SK-N-SH (cell line): ENCODE measurements at regions not wholly inside any gene's neighbourhood (a gene's known extent, or its start where the extent isn't known, plus 50 kb on each side); places are given as distances from the start of the nearest gene placed in this dataset.

Experiments
- GATA2 ChIP-seq: sonication (generic); formaldehyde crosslinking; IDR thresholded peaks from 2 replicates; pipeline ENCODE4 v1.5.0; 2020; ENCODE audit warnings: mild to moderate bottlenecking, missing genetic modification reagents
- IRF3 ChIP-seq: fragments of 150-350 bp; IDR thresholded peaks from 2 replicates; pipeline ENCODE4 v1.6.1; 2016; ENCODE audit warnings: mild to moderate bottlenecking, low read depth, low read length
- RCOR1 ChIP-seq: fragments of 150-350 bp; IDR thresholded peaks from 2 replicates; pipeline ENCODE4 v1.6.1; 2017; ENCODE audit warnings: antibody characterized with exemption, low read length

GRCh38 chr3:150180334-150180733, 209.6 kb upstream of the PFN2 start:
- TF ChIP-seq RCOR1 (no peak), IRF3 (no peak), GATA2 (CRISPR knock-in tag) (no peak)
